Astrocyte of the cerebellum (primary cell): ENCODE measurements at regions not wholly inside any gene's neighbourhood (a gene's known extent, or its start where the extent isn't known, plus 50 kb on each side); places are given as distances from the start of the nearest gene placed in this dataset.

Source experiments
- DNase-seq: peaks from one replicate; pipeline ENCODE4 v3.0.0-alpha.2; 2011; ENCODE audit warnings: low read depth
- H3K4me3 ChIP-seq: 2 replicates; pipeline ENCODE4 v1.5.1; 2011; ENCODE audit warnings: mild to moderate bottlenecking, low read depth, low read length, moderate library complexity
- in situ Hi-C: cut with HindIII; loops from 2 replicates; pipeline ENCODE4 v1.10.0; 2017; ENCODE audit warnings: low sequenced_read_pairs
- TF ChIP-seq, protein P1 (sequence below): IDR thresholded peaks from 2 replicates; pipeline ENCODE4 v1.5.1; 2012; ENCODE audit warnings: low read length, low read depth, moderate library complexity, mild to moderate bottlenecking; ENCODE audit errors: missing control alignments

GRCh38 chr3:18618723-18619122 is 193.6 kb upstream of the SATB1 start:
- DNase-seq = no peak
- TF ChIP-seq, protein P1, sequence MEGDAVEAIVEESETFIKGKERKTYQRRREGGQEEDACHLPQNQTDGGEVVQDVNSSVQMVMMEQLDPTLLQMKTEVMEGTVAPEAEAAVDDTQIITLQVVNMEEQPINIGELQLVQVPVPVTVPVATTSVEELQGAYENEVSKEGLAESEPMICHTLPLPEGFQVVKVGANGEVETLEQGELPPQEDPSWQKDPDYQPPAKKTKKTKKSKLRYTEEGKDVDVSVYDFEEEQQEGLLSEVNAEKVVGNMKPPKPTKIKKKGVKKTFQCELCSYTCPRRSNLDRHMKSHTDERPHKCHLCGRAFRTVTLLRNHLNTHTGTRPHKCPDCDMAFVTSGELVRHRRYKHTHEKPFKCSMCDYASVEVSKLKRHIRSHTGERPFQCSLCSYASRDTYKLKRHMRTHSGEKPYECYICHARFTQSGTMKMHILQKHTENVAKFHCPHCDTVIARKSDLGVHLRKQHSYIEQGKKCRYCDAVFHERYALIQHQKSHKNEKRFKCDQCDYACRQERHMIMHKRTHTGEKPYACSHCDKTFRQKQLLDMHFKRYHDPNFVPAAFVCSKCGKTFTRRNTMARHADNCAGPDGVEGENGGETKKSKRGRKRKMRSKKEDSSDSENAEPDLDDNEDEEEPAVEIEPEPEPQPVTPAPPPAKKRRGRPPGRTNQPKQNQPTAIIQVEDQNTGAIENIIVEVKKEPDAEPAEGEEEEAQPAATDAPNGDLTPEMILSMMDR = no peak
- H3K4me3 ChIP-seq = no peak overlapping the region
- in situ Hi-C loops = no loop called here

GRCh38 chr3:18611991-18612390 is 186.9 kb upstream of the SATB1 start:
- TF ChIP-seq, protein P1 = no peak
- DNase-seq = no peak
- in situ Hi-C loops = no loop called here
- no peak overlapping the region for H3K4me3 ChIP-seq

- in situ Hi-C loops = no loop called here
- TF ChIP-seq, protein P1 = no peak
- DNase-seq = no peak
- H3K4me3 ChIP-seq = no peak overlapping the region
Measured at GRCh38 chr3:18609187-18609586, 184.0 kb upstream of the SATB1 start.

- in situ Hi-C loops = no loop called here
- TF ChIP-seq, protein P1 = no peak
- no peak overlapping the region for H3K4me3 ChIP-seq
- DNase-seq = no peak
Measured at GRCh38 chr3:18597919-18598318, 172.8 kb upstream of the SATB1 start.

GRCh38 chr3:18593231-18593630 is 168.1 kb upstream of the SATB1 start:
- TF ChIP-seq, protein P1 = no peak
- no peak for DNase-seq
- H3K4me3 ChIP-seq = no peak overlapping the region
- in situ Hi-C loops = no loop called here

GRCh38 chr3:18591120-18591519 is 166.0 kb upstream of the SATB1 start:
- TF ChIP-seq, protein P1 = no peak
- no peak for DNase-seq
- in situ Hi-C loops = no loop called here
- no peak overlapping the region for H3K4me3 ChIP-seq

DNA sequence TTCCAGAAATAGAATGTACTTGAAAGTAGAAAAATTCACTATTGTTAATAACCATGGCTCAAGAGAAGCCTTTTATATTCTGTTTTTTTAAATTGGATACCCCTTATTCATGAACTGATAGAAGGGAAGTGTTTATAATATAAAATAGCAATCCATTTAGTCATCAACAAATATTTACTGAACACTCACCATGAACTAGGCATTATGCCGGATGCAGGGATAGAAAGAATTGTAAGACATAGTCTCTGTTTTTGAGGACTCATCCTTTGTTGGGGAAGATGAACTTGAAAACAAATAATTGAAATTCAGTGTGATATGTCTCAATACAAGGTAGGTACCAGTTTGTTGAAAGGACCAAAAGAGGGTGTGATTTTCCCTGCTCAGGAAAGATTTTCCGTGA is 160.9 kb upstream of the SATB1 start:
- in situ Hi-C loops = no loop called here
- DNase-seq = no peak
- H3K4me3 ChIP-seq = no peak overlapping the region
- TF ChIP-seq, protein P1 = no peak
